Transverse colon (tissue), 3 donors: ENCODE measurements at regions not wholly inside any gene's neighbourhood (a gene's known extent, or its start where the extent isn't known, plus 50 kb on each side); places are given as distances from the start of the nearest gene placed in this dataset.

Experiments
- EP300 ChIP-seq: sonication (generic); formaldehyde crosslinking; IDR thresholded peaks from one replicate; pipeline ENCODE4 v1.6.1; 2017; ENCODE audit warnings: antibody characterized with exemption, low read depth
- POLR2A ChIP-seq: fragments of 450-650 bp; IDR thresholded peaks from one replicate; pipeline ENCODE4 v1.6.1; 2016; ENCODE audit warnings: antibody characterized with exemption, mild to moderate bottlenecking, moderate library complexity
- TF ChIP-seq, protein P1 (sequence below), 5 experiments: fragments of 200-600 bp in 3 of 5; fragments of 450-650 bp in 2 of 5; sonication (generic) in 3 of 5; IDR thresholded peaks; 1 replicate in 2 of 5; 2 replicates in 3 of 5; pipeline ENCODE4 v1.5.1; 2016 to 2017; ENCODE audit warnings: antibody characterized with exemption in 5 of 5, inconsistent platforms in 3 of 5, mild to moderate bottlenecking in 2 of 5, moderate library complexity in 1 of 5

DNA sequence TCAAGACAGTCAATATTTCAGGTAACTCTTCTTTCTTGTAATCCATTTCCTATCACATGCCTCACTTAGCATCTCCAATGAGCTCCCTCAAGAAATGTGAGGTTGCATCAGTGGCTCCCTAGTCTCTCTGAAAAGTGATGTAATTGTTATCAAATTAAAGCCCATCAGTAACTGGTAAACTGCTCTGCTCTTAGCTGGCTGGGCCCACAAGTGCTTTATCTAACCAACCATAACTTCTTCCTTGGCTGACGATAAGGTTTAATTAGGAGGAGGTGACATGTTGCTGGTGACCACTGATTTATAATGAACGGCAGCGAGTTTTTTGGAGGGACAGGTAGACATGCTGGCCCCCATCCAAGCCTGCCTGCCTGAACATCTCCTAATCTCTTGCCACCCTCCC, 79.6 kb downstream of the RTP4 start:
- TF ChIP-seq, protein P1, sequence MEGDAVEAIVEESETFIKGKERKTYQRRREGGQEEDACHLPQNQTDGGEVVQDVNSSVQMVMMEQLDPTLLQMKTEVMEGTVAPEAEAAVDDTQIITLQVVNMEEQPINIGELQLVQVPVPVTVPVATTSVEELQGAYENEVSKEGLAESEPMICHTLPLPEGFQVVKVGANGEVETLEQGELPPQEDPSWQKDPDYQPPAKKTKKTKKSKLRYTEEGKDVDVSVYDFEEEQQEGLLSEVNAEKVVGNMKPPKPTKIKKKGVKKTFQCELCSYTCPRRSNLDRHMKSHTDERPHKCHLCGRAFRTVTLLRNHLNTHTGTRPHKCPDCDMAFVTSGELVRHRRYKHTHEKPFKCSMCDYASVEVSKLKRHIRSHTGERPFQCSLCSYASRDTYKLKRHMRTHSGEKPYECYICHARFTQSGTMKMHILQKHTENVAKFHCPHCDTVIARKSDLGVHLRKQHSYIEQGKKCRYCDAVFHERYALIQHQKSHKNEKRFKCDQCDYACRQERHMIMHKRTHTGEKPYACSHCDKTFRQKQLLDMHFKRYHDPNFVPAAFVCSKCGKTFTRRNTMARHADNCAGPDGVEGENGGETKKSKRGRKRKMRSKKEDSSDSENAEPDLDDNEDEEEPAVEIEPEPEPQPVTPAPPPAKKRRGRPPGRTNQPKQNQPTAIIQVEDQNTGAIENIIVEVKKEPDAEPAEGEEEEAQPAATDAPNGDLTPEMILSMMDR (IDR thresholded peaks at IDR 0.05): no peak
- TF ChIP-seq POLR2A (no peak), EP300 (no peak)
